Uterus (tissue), 3 donors: ENCODE measurements at regions not wholly inside any gene's neighbourhood (a gene's known extent, or its start where the extent isn't known, plus 50 kb on each side); places are given as distances from the start of the nearest gene placed in this dataset.
"Not testable (repeated sequence)": the region's sequence is repeated elsewhere in the genome, so short reads cannot be mapped to it uniquely, and the experiment has no call there.

ENCODE experiments used
- DNase-seq, 2 donors: peaks; one replicate each; pipeline ENCODE4 v3.0.0-alpha.2; 2019 to 2020
- H3K27ac ChIP-seq, 2 donors: fragments of 200-600 bp; sonication (generic); 1 replicate in 1 of 2; 2 replicates in 1 of 2; pipeline ENCODE4 v1.5.1; 2016 to 2018
- H3K27me3 ChIP-seq, 2 donors: fragments of 200-600 bp; sonication (generic); one replicate each; pipeline ENCODE4 v1.5.1; 2018 to 2019; ENCODE audit warnings: control low read depth in 1 of 2
- H3K36me3 ChIP-seq, 2 donors: fragments of 200-600 bp; sonication (generic); one replicate each; pipeline ENCODE4 v1.5.1; 2019; ENCODE audit warnings: control low read depth in 1 of 2
- H3K4me1 ChIP-seq, 2 donors: fragments of 200-600 bp; sonication (generic); one replicate each; pipeline ENCODE4 v1.5.1; 2018 to 2019; ENCODE audit warnings: control low read depth in 1 of 2
- H3K4me3 ChIP-seq, 2 donors: fragments of 200-600 bp; sonication (generic); 1 replicate in 1 of 2; 2 replicates in 1 of 2; pipeline ENCODE4 v1.5.1; 2018 to 2019; ENCODE audit warnings: mild to moderate bottlenecking in 1 of 2
- H3K9me3 ChIP-seq, 2 donors: fragments of 200-600 bp; sonication (generic); one replicate each; pipeline ENCODE4 v1.5.1; 2019; ENCODE audit warnings: control low read depth in 1 of 2
- CTCF ChIP-seq, 4 experiments: fragments of 200-600 bp in 2 of 4; fragments of 450-650 bp in 2 of 4; sonication (generic) in 2 of 4; IDR thresholded peaks; one replicate each; pipeline ENCODE4 v1.5.1; 2016 to 2019; ENCODE audit warnings: antibody characterized with exemption in 4 of 4, mild to moderate bottlenecking in 2 of 4, moderate library complexity in 1 of 4
- POLR2A ChIP-seq, 2 donors: fragments of 450-650 bp; IDR thresholded peaks; one replicate each; pipeline ENCODE4 v1.6.1; 2016; ENCODE audit warnings: antibody characterized with exemption in 2 of 2, mild to moderate bottlenecking in 1 of 2, moderate library complexity in 1 of 2
- intact Hi-C: fragments of 100-400 bp; cut with DNase I; formaldehyde crosslinking; loops from one replicate; pipeline ENCODE4 v1.15.1; 2023; ENCODE audit warnings: low total_unique reads
- donor health status: DM: yes; HTN: yes; CAD: no.

DNA sequence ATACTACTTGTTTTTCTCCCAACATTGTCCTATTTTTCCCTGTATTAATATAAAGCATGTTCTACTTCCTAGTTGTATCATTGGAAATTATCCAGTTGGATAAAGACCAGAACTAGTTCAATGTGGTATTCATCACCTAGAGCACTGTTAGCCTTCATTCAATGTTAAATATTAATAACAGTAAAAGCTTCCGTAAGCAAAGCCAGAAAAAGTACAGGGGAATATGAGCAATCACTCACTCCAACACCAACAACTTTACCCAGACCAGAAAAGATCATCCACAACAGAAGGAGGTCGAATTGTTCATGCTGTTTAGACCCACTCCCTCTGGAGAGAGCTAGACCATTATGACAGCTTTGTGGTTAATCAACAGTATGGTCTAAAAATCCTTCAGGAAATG, 728.4 kb downstream of the MAT2B start:
- Histone ChIP-seq H3K36me3 (no peaks in the 10 kb centered on the region), H3K4me1 (no peaks in the 10 kb centered on the region), H3K9me3 (no peaks in the 10 kb centered on the region), H3K4me3 (no peak overlapping the region), H3K27me3 (no peaks in the 10 kb centered on the region), H3K27ac (no peak overlapping the region)
- TF ChIP-seq POLR2A (IDR thresholded peaks at IDR 0.05) (no peak), CTCF (IDR thresholded peaks at IDR 0.05) (no peak)
- DNase-seq: no peak
- intact Hi-C loops: no loop called here

DNA sequence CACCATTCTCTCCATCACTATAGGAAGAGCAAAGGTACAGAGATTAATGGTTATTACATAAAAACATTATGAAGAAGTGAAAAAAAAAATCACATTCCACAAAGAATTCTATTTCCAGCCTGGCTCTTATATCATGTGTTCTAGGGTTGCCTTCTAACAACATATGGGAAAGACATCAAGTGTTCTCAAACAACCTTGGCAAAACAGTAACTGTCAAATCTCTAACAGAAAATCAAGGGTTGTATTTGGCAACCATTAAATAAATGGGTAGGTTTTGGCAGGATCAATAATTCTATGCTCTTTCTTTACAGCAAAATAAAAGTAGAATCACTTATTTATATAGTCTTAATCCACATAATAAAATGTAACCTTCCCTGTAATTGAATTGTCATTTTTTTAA, 728.9 kb downstream of the MAT2B start:
- no peaks in the 10 kb centered on the region for H3K9me3 ChIP-seq
- TF ChIP-seq CTCF (IDR thresholded peaks at IDR 0.05) (no peak), POLR2A (IDR thresholded peaks at IDR 0.05) (no peak)
- DNase-seq: no peak
- no peak overlapping the region for H3K27ac ChIP-seq
- no peaks in the 10 kb centered on the region for H3K27me3 ChIP-seq
- no peaks in the 10 kb centered on the region for H3K36me3 ChIP-seq
- no peaks in the 10 kb centered on the region for H3K4me1 ChIP-seq
- no peak overlapping the region for H3K4me3 ChIP-seq
- intact Hi-C loops: no loop called here

- intact Hi-C loops: no loop called here
These were observed 730.0 kb downstream of the MAT2B start for GRCh38 chr5:164235300-164235891.

GRCh38 chr5:164237486-164237885, 732.1 kb downstream of the MAT2B start:
- H3K4me3 ChIP-seq: no peak overlapping the region
- H3K27me3 ChIP-seq: no peaks in the 10 kb centered on the region
- no peaks in the 10 kb centered on the region for H3K36me3 ChIP-seq
- no peak overlapping the region for H3K27ac ChIP-seq
- no peaks in the 10 kb centered on the region for H3K4me1 ChIP-seq
- no peak for DNase-seq
- intact Hi-C loops: no loop called here
- no peaks in the 10 kb centered on the region for H3K9me3 ChIP-seq
- TF ChIP-seq CTCF (IDR thresholded peaks at IDR 0.05): no peak
- no peak for TF ChIP-seq POLR2A (IDR thresholded peaks at IDR 0.05)

More at GRCh38 chr5:164235300-164235891, 730.0 kb downstream of the MAT2B start:
- no peak for DNase-seq
- Histone ChIP-seq H3K27ac (no peak overlapping the region), H3K4me1 (no peaks in the 10 kb centered on the region), H3K36me3 (no peaks in the 10 kb centered on the region), H3K9me3 (no peaks in the 10 kb centered on the region), H3K27me3 (no peaks in the 10 kb centered on the region), H3K4me3 (no peak overlapping the region)
- no peak for TF ChIP-seq CTCF (IDR thresholded peaks at IDR 0.05)
- no peak for TF ChIP-seq POLR2A (IDR thresholded peaks at IDR 0.05)

GRCh38 chr5:164251781-164252180, 746.4 kb downstream of the MAT2B start:
- intact Hi-C loops, H3K27ac ChIP-seq, H3K4me3 ChIP-seq, H3K27me3 ChIP-seq, H3K4me1 ChIP-seq, H3K9me3 ChIP-seq, H3K36me3 ChIP-seq, DNase-seq: not testable (repeated sequence)

GRCh38 chr5:164253764-164254163, 748.3 kb downstream of the MAT2B start:
- TF ChIP-seq POLR2A (IDR thresholded peaks at IDR 0.05) (no peak), CTCF (IDR thresholded peaks at IDR 0.05) (no peak)
- Histone ChIP-seq H3K4me3 (no peak overlapping the region), H3K9me3 (no peaks in the 10 kb centered on the region), H3K4me1 (no peaks in the 10 kb centered on the region), H3K36me3 (no peaks in the 10 kb centered on the region), H3K27me3 (no peaks in the 10 kb centered on the region), H3K27ac (no peak overlapping the region)
- no peak for DNase-seq
- intact Hi-C loops: no loop called here
